ENCODE measurements at regions not wholly inside any gene's neighbourhood (a gene's known extent, or its start where the extent isn't known, plus 50 kb on each side); places are given as distances from the start of the nearest gene placed in this dataset.

DNA sequence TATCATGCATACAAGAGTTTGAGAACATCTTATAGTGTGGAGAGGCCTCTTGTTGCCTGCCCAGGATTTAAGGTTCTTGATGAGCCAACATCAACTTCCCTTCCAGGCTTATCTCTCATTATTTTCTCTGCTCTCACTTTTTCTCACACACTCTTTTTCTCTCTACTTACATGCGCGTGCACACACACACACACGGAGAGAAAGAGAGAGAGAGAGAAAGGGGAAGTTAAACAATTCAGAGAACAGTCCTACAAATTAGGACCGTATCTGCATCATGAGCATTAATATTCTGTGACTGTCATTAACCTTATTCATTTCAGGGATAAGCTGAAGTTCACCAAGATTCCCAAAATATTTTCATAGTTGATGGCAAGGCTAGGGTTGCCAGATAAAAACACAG lies 269.0 kb downstream of the ZNF621 start:
- 97 to 100% methylated on average over 3 to 4 of the region's 4 CpGs for WGBS, 2 experiments (ENCODE audit: insufficient coverage in 1 of 2, insufficient read length in 1 of 2)
- H3K4me3 Mint-ChIP-seq = no peak overlapping the region
- H3K4me3 ChIP-seq (ENCODE audit: low read length) = no peak overlapping the region
- TF ChIP-seq, protein P1, sequence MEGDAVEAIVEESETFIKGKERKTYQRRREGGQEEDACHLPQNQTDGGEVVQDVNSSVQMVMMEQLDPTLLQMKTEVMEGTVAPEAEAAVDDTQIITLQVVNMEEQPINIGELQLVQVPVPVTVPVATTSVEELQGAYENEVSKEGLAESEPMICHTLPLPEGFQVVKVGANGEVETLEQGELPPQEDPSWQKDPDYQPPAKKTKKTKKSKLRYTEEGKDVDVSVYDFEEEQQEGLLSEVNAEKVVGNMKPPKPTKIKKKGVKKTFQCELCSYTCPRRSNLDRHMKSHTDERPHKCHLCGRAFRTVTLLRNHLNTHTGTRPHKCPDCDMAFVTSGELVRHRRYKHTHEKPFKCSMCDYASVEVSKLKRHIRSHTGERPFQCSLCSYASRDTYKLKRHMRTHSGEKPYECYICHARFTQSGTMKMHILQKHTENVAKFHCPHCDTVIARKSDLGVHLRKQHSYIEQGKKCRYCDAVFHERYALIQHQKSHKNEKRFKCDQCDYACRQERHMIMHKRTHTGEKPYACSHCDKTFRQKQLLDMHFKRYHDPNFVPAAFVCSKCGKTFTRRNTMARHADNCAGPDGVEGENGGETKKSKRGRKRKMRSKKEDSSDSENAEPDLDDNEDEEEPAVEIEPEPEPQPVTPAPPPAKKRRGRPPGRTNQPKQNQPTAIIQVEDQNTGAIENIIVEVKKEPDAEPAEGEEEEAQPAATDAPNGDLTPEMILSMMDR (conservative IDR thresholded peaks at IDR 0.05) = no peak
- H3K9me3 Mint-ChIP-seq = no peaks in the 10 kb centered on the region
- H3K9ac ChIP-seq (ENCODE audit: extremely low read depth, low read length, poor library complexity, severe bottlenecking) = no peak overlapping the region
- no peak overlapping the region for H3K27ac ChIP-seq (ENCODE audit: low read depth, low read length)
- peaks cover 1% of the 10 kb centered on the region for H3K4me1 Mint-ChIP-seq
- H3K36me3 Mint-ChIP-seq (ENCODE audit: low read depth) = no peaks in the 10 kb centered on the region
- no peaks in the 10 kb centered on the region for H3K27me3 Mint-ChIP-seq (ENCODE audit: insufficient read depth)
- no peaks in the 10 kb centered on the region for H3K9me3 ChIP-seq (ENCODE audit: control insufficient read depth, low read length)
- no peak for DNase-seq
- H3K27me3 ChIP-seq (ENCODE audit: control insufficient read depth, insufficient read depth, low read length, poor library complexity, severe bottlenecking) = no peaks in the 10 kb centered on the region
- H3K27ac Mint-ChIP-seq = no peak overlapping the region
- H3K4me1 ChIP-seq (ENCODE audit: control insufficient read depth, insufficient read depth, low read length) = no peaks in the 10 kb centered on the region
- H3K36me3 ChIP-seq (ENCODE audit: control insufficient read depth, insufficient read depth, low read length) = no peaks in the 10 kb centered on the region

DNA sequence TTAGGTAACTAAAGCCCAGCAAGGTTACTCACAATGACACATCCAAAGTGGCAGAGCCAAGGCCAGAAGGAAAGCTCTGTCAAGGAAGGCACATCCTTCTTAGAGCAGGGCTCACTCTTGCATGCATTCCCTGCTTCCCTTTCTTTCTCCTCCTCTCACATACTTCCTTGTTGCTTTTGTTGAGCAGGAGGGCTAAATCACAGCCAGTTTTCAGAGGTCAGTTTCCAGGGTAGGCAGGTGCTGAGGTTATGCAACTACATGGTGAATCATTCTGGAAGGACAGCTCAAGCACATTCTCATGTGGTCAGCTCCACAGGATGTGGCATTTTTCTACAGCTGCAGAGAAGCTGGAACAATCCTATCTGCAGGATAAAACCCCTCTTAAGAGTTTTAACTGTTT lies 275.6 kb downstream of the ZNF621 start:
- Mint-ChIP-seq H3K36me3 (ENCODE audit: low read depth) (no peaks in the 10 kb centered on the region), H3K9me3 (peaks cover 15% of the 10 kb centered on the region), H3K4me3 (no peak overlapping the region), H3K4me1 (peaks cover 12% of the 10 kb centered on the region), H3K27me3 (ENCODE audit: insufficient read depth) (no peaks in the 10 kb centered on the region), H3K27ac (no peak overlapping the region)
- Histone ChIP-seq H3K27me3 (ENCODE audit: control insufficient read depth, insufficient read depth, low read length, poor library complexity, severe bottlenecking) (no peaks in the 10 kb centered on the region), H3K4me1 (ENCODE audit: control insufficient read depth, insufficient read depth, low read length) (no peaks in the 10 kb centered on the region), H3K36me3 (ENCODE audit: control insufficient read depth, insufficient read depth, low read length) (no peaks in the 10 kb centered on the region), H3K27ac (ENCODE audit: low read depth, low read length) (no peak overlapping the region), H3K9me3 (ENCODE audit: control insufficient read depth, low read length) (peaks cover 11% of the 10 kb centered on the region), H3K9ac (ENCODE audit: extremely low read depth, low read length, poor library complexity, severe bottlenecking) (no peak overlapping the region), H3K4me3 (ENCODE audit: low read length) (no peak overlapping the region)
- DNase-seq = peak; percentile 57
- TF ChIP-seq, protein P1 (conservative IDR thresholded peaks at IDR 0.05) = no peak

DNA sequence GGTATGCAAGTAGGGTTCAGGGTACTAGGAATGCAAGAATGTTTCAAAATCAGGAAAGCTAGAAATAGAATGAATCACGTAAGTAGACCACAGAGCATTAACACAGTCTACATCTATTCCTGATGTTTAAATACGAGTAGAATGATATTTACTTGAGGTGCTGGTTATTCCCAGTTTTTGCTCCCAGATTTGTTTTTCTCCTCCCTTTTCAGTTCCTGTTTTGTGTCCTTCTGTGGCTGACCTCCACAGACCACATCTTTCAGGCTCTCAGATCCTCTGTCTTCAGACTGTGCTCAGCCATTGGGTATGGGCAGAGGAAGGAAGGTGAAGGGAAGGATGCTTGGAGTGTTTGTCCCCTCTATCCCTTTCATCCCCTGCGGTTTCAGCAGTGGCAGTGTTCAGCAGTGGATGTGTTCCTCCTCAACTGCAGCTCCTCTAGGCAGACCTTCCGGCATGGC lies 276.6 kb downstream of the ZNF621 start:
- Histone ChIP-seq H3K36me3 (ENCODE audit: control insufficient read depth, insufficient read depth, low read length) (no peaks in the 10 kb centered on the region), H3K9me3 (ENCODE audit: control insufficient read depth, low read length) (peaks cover 11% of the 10 kb centered on the region), H3K4me1 (ENCODE audit: control insufficient read depth, insufficient read depth, low read length) (no peaks in the 10 kb centered on the region), H3K4me3 (ENCODE audit: low read length) (no peak overlapping the region), H3K9ac (ENCODE audit: extremely low read depth, low read length, poor library complexity, severe bottlenecking) (no peak overlapping the region), H3K27ac (ENCODE audit: low read depth, low read length) (no peak overlapping the region), H3K27me3 (ENCODE audit: control insufficient read depth, insufficient read depth, low read length, poor library complexity, severe bottlenecking) (no peaks in the 10 kb centered on the region)
- Mint-ChIP-seq H3K4me3 (no peak overlapping the region), H3K9me3 (peaks cover 15% of the 10 kb centered on the region), H3K27me3 (ENCODE audit: insufficient read depth) (no peaks in the 10 kb centered on the region), H3K4me1 (peaks cover 12% of the 10 kb centered on the region), H3K27ac (no peak overlapping the region), H3K36me3 (ENCODE audit: low read depth) (no peaks in the 10 kb centered on the region)
- 94 to 100% methylated on average over 1 to 4 of the region's 4 CpGs for WGBS, 2 experiments (ENCODE audit: insufficient coverage in 1 of 2, insufficient read length in 1 of 2)
- no peak for DNase-seq
- TF ChIP-seq, protein P1 (conservative IDR thresholded peaks at IDR 0.05) = no peak

All from endodermal cell (in vitro differentiated cells).